MM.1S (cell line): ENCODE measurements at regions not wholly inside any gene's neighbourhood (a gene's known extent, or its start where the extent isn't known, plus 50 kb on each side); places are given as distances from the start of the nearest gene placed in this dataset.

Experiments used
- EZH2 ChIP-seq: fragments of 300-600 bp; sonication (generic); optimal IDR thresholded peaks from 2 replicates; pipeline ENCODE3; 2017; ENCODE audit warnings: low read depth, mild to moderate bottlenecking, antibody characterized with exemption, low read length, mixed read lengths
- EZH2phosphoT487 ChIP-seq: fragments of 300-600 bp; sonication (generic); IDR thresholded peaks from 2 replicates; pipeline ENCODE4 v1.6.1; 2018; ENCODE audit warnings: antibody characterized with exemption, low read length
- TF ChIP-seq, protein P1 (sequence below): fragments of 300-600 bp; sonication (generic); IDR thresholded peaks from 2 replicates; pipeline ENCODE4 v1.5.1; 2016; ENCODE audit warnings: antibody characterized with exemption, low read length, mixed read lengths

DNA sequence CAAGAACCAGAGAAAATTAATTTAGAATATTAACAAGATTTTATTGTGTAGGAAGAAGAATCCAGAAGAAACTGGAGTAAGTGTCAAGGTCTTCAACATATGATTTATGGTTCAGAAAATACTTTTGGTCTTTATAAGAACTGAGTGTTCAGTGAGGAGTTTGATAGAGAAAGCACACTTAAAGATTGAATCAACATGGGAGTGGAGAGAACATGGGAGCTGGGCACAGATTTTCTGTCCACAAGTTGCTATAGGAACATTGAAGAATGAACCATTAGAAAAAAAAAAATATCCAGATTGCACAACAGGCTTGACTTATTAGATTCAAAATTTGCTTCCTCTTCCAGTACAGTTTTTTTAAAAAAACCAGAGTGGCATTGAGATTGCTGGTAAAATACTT is 601.2 kb upstream of the GNPDA2 start:
- TF ChIP-seq, protein P1, sequence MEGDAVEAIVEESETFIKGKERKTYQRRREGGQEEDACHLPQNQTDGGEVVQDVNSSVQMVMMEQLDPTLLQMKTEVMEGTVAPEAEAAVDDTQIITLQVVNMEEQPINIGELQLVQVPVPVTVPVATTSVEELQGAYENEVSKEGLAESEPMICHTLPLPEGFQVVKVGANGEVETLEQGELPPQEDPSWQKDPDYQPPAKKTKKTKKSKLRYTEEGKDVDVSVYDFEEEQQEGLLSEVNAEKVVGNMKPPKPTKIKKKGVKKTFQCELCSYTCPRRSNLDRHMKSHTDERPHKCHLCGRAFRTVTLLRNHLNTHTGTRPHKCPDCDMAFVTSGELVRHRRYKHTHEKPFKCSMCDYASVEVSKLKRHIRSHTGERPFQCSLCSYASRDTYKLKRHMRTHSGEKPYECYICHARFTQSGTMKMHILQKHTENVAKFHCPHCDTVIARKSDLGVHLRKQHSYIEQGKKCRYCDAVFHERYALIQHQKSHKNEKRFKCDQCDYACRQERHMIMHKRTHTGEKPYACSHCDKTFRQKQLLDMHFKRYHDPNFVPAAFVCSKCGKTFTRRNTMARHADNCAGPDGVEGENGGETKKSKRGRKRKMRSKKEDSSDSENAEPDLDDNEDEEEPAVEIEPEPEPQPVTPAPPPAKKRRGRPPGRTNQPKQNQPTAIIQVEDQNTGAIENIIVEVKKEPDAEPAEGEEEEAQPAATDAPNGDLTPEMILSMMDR: no peak
- TF ChIP-seq EZH2: no peak
- TF ChIP-seq EZH2phosphoT487: no peak
